Activated effector memory CD4-positive, alpha-beta T cell treated with Interleukin-2 at 50 U/mL for 16 hours (primary cell): ENCODE measurements at regions not wholly inside any gene's neighbourhood (a gene's known extent, or its start where the extent isn't known, plus 50 kb on each side); places are given as distances from the start of the nearest gene placed in this dataset.
"Not testable (repeated sequence)": the region's sequence is repeated elsewhere in the genome, so short reads cannot be mapped to it uniquely, and the experiment has no call there.

Experiments used
- DNase-seq: peaks from one replicate; pipeline ENCODE4 v3.0.0-alpha.2; 2020

DNA sequence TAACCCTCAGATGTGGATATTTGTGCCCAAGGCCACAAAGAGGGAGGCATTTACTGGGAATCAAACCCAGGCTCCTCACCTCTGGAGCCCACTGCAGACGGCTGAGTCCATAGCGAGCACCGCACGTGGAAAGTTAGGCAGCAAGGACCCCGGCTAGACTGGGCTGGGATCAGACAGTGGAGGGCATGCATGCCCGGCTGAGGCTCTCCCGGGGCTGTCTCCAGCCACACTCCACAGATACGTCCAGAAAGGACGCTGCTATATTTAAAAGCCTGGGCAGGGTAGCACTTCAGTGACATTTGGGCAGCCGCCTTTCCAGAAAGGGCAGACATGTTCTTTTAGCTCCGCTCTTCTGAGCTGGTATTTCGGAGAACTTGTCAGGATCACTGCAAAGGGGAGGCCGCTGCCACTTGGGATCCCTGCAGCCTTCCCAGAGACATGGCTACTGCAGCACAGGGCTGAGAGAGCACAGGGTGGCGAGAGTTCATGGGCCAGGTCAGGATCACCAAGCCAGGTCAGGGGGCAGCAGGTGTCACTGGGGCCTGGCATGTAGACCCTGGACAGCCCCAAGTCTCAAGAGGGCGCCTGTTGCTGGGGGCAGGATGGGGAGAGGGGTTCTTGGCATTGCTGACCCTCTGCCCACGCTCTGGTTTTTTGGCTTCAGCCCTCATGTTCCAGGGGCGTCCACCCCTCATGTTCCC, 121.7 kb downstream of the PHETA1 start:
- DNase-seq = no peak

DNA sequence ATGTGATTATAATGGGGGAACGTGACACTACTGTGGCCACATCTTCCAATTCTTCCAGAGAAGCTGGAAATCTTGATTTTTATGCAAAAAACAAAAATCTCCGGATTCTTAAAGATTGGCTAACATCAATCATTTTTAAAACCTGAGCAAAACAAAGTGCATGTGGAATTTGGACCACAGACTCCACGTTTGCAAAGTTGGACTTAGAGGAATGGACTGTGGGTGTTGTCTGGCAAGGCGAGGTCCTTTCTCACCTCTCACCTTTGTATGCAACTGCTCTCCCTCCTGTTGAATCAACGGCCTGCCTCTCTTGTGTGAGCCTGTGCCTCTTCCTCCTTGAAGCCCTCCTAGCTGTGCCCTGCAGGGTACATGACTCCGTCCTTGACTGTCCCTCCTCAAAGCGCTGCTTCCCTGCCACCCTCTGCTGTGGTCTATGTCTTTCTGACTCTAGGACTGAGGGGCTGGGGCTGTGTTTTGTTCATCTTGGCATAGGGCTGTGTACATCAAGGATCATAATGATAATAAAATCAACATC, 122.4 kb downstream of the PHETA1 start:
- DNase-seq = no peak

DNA sequence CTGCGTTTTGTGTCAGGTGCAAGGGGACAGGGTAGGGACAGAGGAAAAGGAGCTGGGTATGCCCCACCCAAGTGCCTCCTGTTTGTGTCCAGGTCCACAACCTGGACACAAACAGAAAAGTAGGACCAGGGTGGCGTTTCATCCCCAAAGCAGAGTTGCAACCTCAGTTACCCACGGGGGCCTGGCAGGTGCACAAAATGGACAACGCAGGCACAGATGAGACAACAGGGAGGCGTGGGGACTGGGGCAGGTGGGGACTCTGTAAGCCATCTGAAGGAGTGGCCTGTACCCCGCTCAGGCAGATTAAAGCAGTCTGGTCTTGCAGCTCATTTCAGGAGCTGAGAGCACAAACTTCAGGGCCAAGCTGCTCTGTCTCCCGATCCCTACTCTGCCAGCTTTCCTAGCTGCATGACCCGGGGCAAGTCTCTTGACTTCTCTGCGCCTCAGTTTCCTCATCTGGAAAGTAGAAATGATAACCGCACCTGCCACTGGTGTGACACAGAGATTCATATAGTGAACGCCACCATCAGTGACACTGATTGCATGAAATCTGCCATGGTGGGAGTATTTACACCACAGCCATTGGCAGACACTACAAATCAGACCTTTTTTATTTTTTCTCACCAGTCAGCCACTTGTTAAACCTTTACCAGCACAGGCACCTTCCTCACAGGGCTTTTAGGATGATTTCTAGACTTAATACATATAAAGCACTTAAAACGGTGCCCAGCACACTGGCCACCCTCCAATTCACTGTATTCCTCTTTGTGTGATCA, 123.0 kb downstream of the PHETA1 start:
- DNase-seq = no peak

DNA sequence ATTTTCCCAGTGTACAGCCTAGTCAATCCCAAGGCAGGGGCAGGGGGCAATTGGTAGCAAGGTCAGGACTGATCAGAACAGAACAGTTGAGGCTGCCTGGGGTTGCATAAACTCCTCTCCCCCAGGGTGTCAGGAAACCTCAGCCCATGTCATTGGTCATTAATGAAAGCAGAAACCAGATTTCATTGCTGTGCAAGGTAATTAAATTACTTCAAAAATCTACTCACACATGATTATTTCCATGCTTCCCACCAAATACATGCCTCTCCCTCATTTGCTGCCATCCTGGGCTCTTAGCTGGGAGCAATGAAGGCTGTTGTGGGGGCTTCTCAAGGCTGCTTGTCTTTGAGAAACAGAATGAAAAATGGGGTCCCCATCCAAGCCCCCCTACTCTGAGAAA, 124.2 kb downstream of the PHETA1 start:
- no peak for DNase-seq

DNA sequence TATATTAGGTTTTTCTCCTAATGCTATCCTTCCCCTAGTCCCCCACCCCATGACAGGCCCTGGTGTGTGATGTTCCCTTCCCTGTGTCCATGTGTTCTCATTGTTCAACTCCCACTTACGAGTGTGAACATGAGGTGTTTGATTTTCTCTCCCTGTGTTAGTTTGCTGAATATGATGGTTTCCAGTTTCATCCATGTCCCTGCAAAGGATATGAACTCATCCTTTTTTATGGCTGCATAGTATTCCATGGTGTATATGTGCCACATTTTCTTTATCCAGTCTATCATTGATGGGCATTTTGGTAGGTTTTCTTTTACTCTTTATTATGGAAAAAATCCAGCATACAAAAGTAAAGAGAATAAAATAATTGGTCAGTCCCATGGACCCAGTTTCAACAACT, 126.1 kb downstream of the PHETA1 start:
- DNase-seq = not testable (repeated sequence)

DNA sequence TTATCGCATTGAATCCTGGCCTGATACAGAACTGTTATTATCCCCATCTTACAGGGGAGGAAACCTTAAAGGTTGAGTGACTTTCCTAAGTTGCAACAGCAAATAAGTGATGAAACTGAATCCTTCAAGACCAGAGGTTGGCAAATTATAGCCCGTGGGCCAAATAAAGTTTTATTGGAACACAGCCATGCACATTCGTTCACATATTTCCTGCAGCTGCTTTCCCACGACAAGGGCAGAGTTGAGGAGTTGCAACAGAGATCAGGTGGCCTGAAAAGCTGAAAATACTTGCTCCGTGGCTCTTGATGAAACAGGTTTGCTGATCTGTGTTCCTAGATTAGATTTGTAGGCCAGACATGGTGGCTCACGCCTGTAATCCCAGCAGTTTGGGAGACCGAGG, 126.7 kb downstream of the PHETA1 start:
- DNase-seq = no peak

DNA sequence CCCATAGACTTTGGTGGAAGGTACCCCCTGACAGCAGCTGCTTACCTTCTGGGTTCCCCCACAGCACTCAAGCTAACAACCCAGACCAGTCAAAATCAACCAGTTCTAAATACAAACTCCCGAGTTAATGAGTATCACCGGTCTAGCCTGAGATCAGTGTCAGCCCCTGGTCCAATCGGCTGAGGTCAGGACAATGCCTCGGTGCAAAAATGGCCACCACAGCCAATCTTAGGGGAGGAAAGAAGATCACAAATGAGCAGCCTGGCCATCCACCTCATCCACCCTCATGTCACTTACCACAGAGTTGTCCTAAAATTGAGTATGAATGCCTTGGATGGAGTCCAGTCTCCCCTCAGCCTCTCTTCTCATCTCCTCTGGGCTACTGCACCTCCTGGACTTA, 128.5 kb downstream of the PHETA1 start:
- DNase-seq = no peak

DNA sequence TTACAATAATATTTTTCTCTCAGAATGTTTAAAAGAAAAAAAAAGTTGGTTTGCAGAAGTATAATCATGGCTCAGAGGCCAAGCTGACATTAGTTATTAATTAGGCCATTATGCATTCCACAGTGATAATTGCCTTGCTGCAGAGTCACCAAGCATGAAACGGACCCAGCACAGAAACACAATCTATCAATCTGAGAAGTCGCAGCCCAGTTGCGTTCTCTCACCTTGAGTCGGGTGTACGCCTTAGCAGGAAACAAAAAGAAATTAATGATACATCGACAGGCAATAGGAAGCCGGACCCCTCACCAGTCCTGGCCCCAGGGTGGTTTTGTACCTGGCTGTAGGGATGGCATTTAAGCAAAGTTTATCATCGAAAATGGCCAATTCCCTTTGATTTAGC, 129.7 kb downstream of the PHETA1 start:
- no peak for DNase-seq

DNA sequence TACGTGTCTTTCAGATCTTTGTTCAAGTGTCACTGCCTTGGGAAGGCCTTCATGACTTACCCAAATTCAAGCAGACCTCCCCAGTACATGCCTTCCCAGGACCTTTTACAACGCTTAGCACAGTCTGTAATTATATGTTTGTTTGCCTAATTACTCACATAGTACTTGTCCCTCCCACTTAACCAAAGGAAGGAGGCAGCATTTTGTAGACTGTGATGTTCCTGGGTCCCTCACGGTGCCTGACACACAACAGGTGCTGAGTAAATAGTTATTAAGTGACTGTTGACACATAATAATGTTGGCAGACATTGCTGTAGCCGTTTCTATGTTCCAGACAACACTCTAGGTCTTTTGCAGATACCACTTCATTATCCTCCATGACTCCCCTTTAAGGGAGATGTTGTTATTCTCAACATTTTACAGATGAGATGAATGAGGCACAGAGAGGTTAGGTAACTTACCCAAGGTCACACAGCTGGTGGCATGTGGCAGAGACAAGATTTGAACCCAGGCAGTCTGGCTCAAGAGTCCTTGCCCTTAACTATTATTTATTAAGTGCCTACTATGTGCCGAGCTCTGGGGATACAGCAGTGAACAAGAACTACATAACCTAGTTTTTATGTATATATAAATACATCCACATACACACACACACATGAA, 130.7 kb downstream of the PHETA1 start:
- DNase-seq = no peak

DNA sequence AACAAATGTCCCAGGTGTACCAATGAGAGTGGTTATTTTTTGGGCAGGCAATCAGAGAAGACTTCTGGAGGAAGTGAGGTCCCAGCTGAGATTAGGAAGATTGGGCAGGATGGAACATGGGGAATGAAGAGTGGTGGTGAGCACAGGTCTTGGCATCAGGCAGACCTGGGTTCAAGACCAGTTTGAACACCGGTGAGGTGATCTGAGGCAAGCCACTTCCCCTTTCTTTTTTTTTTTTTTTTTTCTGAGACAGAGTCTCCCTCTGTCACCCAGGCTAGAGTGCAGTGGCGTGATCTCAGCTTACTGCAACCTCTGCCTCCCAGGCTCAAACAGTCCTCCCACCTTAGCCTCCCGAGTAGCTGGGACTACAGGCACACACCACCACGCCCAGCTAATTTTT, 134.4 kb downstream of the PHETA1 start:
- DNase-seq = not testable (repeated sequence)

DNA sequence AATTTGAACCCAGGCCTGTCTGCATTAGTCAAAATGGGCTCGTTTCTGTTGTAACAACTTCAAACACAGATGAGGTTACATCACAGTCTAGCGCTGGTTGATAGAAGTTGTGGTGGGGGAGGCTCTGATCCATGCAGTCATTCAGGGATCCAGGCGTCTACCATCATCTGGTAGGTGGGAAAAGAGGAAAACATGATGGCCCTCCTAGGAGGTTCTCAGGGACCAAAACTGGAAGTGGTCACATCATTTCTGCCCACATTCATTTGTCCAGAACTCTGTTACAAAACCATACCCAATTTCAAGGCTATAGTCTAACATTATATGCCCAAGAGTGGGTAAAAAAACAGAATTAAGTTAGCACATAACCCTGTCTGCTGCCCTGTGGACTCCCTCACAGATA, 135.1 kb downstream of the PHETA1 start:
- DNase-seq = no peak

DNA sequence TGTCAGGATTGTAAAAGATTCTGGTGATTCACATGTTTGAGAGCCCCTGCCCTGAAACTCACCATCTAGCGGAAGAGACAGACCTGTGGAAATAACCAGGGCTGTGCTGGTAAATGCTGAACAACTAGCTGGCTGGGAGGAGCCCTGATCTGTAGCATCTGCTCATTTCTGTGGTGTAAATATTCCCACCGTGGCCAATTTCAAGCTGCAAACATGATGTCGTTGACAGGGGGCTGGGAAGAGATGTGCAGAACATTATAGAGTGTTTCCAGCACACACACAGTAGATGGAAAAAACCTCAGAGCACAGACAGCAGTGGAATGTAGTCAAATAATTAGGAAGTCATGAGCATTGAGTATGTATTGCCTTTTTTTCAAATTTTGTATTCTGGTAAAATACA, 138.2 kb downstream of the PHETA1 start:
- DNase-seq = no peak

DNA sequence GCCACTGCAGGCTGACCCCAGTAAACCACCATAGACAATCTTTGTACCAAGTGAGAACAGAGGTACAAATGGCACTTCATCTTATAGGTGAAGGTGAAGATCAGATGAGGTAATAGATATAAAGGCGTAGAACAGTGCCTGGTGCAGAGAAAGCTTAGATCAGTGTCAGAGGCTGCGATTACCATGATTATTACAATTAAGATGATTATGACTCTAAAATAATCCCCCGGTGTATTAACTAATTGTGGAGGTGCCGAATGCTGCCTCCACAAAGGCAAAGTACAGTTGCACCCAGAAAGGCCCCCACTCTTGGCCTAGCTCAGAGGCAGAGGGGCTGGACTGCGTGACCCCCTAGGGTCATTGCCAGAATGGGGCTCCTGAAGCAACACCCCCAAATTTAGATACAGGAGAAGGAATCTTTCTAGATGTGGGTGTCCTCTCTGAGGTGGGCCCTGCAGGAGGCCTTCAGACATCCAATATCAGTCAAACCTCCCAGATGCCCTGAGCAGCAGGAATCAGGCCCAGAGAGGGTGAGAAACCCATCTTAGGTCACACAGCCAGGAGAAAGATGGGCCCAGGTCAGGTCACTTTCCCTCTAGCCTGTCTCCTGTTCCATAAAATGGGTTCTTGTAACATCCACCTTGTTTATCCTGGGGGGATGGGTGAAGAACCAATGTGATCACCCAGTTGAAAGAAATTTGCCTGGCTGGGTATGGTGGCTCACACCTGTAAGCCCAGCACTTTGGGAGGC, 139.8 kb downstream of the PHETA1 start:
- DNase-seq = no peak

DNA sequence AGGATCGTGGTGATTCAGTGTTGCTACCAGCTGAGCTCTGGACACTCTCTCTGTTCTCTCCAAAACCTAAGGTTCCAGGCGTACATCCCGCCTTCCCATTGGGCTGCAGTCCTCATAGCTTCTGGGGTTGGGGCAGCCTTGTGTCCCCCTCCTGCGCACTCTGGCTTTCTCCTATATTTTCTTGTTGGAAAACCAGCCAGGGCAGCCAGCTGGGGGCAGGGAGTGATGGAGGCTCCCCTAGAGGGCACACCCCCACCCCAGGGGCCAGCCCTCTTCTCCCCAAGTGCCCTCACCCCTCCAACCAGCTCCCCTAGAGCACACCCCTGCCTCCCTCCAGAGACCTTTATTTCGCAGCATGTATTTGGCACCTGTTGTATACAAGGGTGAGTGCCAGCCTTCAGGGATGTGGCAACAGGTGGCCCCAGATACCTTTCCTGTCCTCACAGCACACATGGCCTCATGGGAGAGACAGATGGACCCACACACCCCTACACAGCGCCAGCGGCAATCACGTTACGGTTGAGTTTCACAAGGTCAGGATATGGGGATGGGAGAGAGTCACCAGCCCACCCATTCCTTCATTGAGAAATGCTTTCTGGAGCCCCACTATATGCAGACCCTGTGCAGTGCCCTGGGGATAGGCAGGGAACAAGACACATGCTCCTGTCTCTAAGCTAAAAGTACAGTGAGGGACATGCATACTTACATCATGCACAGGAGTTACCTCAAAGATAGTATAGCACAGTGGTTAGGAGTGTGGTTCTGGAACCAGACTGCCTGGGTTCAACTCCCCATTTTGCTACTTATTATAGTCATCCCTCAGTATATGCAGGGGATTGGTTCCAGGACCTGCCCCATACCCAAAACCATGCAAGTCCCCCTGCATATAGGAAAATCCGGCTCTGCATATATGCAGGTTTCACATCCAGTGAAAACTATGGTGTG, 141.1 kb downstream of the PHETA1 start:
- DNase-seq = no peak

DNA sequence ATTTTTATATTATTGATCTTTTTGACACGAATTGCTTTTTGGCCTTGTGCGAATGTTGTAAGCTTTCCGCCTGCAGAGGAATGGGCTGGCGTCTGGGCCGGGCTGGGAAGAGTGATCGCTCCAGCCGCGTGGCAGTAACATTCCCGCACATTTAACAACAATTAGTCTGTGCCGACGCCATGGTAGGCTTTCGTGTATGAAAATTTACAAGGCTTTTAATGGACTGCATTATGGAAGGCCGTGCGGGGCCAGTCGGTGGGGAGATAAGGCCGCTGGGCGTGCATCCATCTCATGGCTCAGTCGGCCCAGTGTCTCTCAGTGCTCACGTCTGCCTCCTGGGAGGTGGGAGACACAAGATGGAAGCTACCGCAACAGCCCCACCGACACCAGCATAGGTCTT, 142.2 kb downstream of the PHETA1 start:
- DNase-seq = no peak

DNA sequence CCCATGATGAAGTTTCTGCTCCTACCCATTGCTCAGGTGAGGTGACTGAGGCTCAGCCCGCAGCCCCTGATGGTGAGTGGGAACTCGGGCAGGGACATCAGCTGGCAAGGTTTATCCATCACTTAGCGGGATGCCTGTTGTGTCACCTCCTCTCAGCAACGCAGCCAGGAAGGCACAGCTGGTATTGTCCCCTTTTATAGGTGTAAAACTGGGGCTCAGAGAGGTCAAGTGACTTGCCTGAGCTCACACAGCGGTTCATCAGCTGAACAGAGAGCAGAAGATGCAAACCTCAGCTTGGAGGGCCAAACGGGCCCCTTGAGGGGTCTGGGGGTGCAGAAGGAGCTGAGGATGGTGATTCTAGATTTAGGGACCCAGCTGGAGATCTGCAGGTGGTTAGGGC, 143.6 kb downstream of the PHETA1 start:
- no peak for DNase-seq

DNA sequence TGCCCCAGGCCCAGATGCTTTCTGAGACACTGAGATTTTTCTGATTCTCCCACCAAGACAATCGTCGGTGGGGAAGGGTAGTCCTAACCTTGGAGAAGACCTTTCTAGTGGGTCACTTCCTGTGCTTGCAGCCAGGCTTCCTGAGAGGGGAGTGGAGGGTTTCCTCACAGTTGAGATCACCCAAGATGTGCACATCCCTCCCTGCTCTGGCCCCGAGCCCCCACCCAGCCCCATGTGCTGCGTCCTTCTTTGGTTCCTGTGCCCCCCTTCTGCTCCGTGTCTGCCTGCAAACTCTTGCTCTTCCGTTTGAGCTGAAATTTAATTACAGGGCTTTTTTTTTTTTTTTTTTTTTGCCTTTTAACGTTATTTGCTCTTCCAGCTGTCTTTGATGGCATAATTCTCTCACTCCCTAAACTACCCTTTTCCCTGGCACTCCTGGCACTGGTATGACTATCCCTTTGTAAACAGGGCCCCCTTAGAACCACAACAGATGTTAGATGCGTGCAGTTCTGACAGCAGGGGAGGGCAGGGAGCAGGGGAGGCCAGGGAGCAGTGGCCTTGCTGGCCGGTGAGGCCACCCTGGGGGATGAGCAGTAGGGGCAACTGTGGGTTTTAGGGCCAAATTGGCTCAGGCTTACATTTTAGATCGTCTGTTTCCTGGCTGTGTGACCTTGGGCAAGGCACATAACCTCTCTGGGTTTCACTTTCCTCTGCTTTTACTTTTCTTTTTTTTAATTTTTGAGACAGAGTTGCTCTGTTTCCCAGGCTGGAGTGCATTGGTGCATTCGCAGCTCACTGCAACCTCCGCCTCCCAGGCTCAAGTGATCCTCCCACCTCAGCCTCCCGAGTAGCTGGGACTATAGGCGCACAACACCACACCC, 144.5 kb downstream of the PHETA1 start:
- DNase-seq = no peak

DNA sequence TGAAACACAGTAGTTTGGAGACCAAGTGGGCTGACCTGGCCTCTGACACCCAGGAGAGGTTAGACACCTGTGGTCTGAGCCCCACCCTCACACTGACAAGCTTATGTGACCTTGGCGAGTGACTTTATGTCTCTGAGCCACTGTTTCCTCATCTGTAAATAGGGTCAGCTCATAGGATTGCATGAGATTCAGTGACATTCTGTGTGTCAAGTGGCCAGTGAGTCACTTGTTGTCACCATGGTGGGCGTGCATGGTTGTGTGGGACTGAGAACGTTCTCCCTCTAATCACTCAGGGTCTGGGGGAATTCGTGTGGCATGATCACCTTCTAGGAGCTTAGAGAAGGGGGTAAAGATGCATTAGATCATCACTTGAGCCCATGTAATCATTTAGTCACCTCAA, 146.4 kb downstream of the PHETA1 start:
- no peak for DNase-seq

DNA sequence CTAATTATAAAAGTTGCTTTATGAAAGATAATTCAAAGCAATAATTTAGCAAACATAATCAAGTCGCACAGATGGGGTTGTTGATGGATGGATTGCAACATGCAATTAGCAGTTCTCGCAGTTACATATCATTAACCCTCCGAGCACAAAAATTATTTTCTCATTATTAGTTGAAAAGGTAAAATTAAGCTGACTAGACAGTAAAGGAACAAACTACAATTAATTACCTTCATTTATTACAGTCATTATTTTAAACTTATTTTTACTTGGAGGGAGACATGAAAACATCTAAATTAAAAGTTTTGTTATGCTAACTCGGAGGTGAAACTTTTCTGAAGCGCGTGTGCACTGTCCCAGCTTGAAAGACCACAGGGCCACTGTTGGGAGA, 146.9 kb downstream of the PHETA1 start:
- DNase-seq = no peak

DNA sequence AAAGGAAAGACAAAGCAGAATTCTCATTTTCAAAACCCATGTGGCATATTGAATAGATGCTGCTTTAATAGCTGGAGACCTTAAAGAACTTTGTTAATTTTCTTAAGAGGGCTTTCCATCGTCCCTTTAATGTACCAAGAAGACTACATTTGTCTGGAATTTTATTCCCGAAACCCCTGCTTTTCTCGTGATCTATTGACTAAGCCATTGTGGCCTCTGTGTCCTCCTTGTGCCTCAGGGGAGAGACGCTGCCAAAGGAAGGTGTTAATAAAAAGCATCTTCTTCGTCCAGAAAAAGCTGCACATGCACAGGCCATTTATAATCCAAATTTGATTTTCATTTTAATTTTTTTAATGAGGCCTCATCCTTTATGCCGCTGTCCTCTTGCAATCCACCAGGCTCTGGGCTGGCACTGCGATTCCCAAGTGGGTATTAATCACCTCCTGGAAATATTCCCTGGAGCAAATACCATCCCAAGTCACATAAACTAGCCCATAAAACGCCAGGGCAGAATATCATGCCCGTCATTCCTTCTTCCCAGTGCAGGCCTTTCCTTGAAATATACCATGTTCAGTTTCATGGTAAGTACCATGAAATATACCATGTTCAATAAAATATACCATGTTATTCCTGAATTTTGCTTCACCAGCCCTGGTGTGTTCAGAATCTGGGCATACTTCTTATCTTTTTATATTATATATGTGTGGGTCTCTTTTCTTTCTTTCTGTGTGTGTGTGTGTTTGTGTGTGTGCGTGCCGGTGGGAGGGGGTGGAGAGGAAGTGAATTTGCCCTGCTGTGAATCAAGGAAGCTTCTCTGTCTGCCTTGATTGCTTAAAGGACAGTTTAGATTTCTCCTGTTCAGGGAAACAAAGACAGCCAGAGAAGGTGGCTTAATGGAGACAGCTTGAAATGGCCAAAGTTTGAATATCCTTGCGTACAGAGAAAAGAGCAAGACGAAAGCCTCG, 147.6 kb downstream of the PHETA1 start:
- DNase-seq = no peak
